GM12873 (cell line): ENCODE measurements at regions not wholly inside any gene's neighbourhood (a gene's known extent, or its start where the extent isn't known, plus 50 kb on each side); places are given as distances from the start of the nearest gene placed in this dataset.

Experiments
- TF ChIP-seq, protein P1 (sequence below): IDR thresholded peaks from 2 replicates; pipeline ENCODE4 v1.5.1; 2012; ENCODE audit warnings: low read depth, mild to moderate bottlenecking, moderate library complexity, low read length, control low read depth; ENCODE audit not compliant: insufficient read depth; ENCODE audit errors: missing control alignments

DNA sequence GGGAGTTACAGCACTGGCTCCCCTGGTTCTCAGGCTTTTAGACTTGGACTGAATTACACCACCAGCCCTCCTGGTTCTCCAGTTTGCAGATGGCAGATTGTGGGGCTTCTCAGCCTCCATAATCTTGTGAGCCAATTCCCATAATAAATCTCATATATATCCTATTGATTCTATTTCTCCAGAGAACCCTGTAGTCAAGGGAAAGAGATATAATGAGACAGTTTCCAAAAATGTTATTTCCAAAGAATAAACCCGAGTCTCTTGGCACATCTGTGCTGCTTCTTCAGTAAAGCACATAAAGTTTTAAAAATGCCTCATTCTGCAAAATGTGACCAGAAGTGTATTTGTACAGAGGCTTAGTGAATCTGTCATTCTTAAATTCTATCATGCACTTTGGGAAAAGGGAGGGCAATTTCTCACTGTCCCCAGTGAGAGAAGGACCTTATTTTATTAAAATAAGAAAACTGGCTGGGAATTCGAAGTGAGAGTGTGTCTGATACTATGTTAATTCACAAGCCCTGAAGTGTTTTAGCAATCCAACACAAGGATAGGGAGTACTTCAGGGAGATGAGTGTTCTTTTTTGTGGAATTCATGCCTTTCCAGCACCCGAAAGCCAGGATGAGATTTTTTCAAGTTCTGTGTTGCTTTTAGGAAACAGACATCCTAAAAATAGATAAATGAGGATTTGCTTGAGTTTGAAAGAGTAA, 282.4 kb upstream of the CHAC2 start:
- TF ChIP-seq, protein P1, sequence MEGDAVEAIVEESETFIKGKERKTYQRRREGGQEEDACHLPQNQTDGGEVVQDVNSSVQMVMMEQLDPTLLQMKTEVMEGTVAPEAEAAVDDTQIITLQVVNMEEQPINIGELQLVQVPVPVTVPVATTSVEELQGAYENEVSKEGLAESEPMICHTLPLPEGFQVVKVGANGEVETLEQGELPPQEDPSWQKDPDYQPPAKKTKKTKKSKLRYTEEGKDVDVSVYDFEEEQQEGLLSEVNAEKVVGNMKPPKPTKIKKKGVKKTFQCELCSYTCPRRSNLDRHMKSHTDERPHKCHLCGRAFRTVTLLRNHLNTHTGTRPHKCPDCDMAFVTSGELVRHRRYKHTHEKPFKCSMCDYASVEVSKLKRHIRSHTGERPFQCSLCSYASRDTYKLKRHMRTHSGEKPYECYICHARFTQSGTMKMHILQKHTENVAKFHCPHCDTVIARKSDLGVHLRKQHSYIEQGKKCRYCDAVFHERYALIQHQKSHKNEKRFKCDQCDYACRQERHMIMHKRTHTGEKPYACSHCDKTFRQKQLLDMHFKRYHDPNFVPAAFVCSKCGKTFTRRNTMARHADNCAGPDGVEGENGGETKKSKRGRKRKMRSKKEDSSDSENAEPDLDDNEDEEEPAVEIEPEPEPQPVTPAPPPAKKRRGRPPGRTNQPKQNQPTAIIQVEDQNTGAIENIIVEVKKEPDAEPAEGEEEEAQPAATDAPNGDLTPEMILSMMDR: no peak

- TF ChIP-seq, protein P1: no peak
Observed at GRCh38 chr2:53484531-53484930, 283.1 kb upstream of the CHAC2 start.

GRCh38 chr2:53477517-53477916, 290.1 kb upstream of the CHAC2 start:
- TF ChIP-seq, protein P1: no peak

- TF ChIP-seq, protein P1: no peak
Observed at GRCh38 chr2:53476834-53477233, 290.8 kb upstream of the CHAC2 start.

DNA sequence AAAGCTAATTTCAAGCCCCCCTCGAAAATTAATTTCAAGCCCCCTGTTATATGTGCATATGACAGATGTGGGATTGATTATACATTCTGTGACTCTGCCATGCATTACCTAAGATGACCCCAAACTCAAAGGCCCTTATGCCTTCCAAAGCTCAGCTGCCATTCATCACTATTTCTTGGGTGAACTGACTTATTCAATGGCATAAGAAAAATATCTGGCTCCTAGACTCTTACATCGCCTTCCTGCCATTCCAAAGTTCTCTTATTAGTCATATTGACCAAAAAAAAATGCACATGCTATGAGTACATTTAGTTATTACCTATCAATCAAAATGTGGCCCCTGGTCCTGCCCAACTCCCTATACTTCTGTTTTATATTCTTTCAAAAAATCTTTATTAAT, 291.8 kb upstream of the CHAC2 start:
- TF ChIP-seq, protein P1: no peak

GRCh38 chr2:53475321-53475720, 292.3 kb upstream of the CHAC2 start:
- TF ChIP-seq, protein P1: no peak

GRCh38 chr2:53474914-53475313, 292.7 kb upstream of the CHAC2 start:
- TF ChIP-seq, protein P1: no peak
